Liver (tissue), 3 donors: ENCODE measurements at regions not wholly inside any gene's neighbourhood (a gene's known extent, or its start where the extent isn't known, plus 50 kb on each side); places are given as distances from the start of the nearest gene placed in this dataset.

ENCODE experiments used
- CTCF ChIP-seq: fragments of 150-350 bp; IDR thresholded peaks from 2 replicates; pipeline ENCODE4 v1.5.1; 2017; ENCODE audit warnings: improper control_type of control experiment, low read depth, low read length; ENCODE audit not compliant: missing input control
- RXRA ChIP-seq, 2 donors: IDR thresholded peaks; 2 replicates each; pipeline ENCODE4 v1.6.1; 2017 to 2018; ENCODE audit warnings: antibody characterized with exemption in 2 of 2, mild to moderate bottlenecking in 1 of 2
- donor health status: healthy.
- donor health status: healthy.

- TF ChIP-seq CTCF (no peak), RXRA (IDR thresholded peaks at IDR 0.05) (no peak)
Measured at GRCh38 chr11:134677397-134677822, 265.4 kb upstream of the B3GAT1 start.
